Daoy (cell line): ENCODE measurements at regions not wholly inside any gene's neighbourhood (a gene's known extent, or its start where the extent isn't known, plus 50 kb on each side); places are given as distances from the start of the nearest gene placed in this dataset.

ENCODE experiments used
- DNase-seq: peaks from one replicate; pipeline ENCODE4 v3.0.0-alpha.2; 2015; ENCODE audit warnings: low read depth

DNA sequence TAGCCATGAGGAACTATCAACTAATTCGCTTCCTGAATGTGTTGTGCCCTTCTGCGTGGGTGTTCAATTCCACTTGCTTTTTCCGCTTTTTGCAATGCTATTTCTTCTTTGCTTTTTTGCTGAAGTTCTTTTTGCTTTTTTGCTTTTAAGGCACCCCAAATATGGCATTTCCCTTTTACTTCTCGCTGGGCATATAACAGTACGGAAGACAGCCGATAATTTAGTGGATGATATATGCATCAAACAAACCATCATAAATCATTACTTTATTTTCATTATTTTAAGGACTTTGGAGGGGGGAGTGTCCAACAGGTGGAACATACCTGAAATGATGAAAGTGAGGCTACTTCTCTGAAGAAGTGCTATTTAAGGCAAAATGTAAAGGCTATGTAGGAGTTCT lies 277.0 kb upstream of the MTPN start:
- no peak for DNase-seq

DNA sequence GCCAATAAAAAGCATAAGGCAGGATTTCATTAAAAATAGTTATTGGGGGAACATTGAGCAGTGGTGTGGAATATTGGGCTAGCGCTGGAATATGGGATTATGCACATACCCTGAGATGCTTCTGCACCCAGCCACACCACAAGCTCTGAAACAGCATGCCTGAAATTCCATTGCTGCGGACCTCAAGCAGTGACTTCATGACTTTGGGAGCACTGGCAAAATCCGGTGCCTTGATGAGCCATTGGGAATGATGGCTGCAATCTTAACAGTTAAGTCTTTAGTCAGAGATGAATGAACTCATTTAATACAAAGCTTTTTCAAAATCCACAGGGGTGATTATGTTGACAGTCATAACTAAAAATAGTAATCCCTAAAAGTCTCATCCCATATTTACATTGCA lies 274.7 kb upstream of the MTPN start:
- no peak for DNase-seq

DNA sequence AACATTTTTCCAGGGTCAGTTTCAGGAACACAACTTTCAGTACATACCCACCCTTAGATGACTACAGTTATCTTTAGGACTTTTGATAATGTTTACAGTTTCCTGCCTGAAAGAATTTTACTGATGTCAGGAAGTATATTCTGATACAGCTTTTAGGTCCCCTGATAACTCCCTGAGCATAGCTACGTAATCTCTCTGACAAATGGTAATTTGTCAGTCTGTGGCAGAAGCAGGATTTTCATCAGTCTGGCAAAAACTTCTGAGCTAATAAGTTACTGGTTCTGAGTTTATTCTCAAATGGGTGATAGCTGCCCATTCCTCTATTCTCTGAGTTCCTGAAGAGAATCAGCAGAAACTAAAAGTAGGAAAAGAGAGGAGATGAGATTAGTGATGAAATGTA lies 270.1 kb upstream of the MTPN start:
- no peak for DNase-seq

GRCh38 chr7:136245327-136246004 lies 268.3 kb upstream of the MTPN start:
- no peak for DNase-seq

DNA sequence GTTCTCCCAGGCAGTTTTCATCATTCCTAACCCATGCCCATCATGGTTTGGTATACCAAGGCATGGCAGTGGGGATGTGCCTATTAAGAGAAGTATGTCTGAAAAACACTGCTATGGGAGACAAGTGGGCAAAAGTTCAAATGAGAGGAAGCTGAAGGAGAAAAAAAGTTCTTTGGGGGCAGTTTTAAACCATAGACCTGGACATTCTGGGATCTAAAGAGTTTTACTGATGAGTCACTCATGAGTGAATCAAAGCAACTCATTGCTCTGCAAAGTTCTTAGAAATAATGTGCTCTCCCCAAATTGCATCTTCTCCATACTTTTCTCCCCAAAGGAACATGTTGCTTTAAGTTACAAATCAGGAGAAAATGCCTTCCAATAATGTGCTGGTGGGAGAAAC lies 256.9 kb upstream of the MTPN start:
- DNase-seq = no peak

DNA sequence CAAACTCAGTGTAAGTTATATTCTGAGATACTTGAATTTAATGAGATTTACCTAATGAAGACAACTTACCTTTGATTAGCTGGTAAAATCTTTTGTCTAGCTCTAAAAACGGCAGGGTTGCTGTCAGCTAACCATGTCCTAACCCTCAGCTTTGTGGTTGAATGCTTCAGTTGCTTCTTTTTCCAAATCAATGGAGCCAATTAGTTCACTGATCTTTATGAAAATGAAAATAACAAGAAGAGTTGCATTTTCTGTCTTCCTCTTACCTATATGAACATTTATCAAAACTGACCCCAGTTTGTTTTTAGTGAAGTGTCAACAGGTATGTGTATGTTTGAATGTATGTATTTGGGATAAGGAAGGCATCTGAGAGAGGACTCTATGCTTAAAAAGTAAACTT lies 253.1 kb upstream of the MTPN start:
- no peak for DNase-seq

GRCh38 chr7:136229790-136230189 lies 252.6 kb upstream of the MTPN start:
- no peak for DNase-seq

DNA sequence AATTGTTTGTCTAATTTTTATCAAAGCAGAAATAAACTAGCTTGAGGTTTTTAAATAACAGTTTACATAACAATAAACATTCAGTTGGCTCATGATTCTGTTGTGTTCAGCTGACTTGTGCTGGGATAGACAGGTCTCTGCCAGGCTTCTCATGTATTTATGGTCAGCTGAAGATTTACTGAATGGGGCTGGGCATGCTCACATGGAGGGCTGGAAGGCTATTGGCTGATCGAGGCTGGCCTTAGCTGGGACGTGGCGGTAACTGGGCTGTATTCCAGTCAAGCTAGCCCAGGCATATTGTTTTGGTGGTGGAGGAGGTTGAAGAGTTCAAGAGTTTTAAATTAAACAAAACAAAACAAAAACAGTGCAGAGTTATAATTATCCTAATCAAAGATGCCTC lies 251.0 kb upstream of the MTPN start:
- DNase-seq = no peak

- no peak for DNase-seq
These were observed 237.2 kb upstream of the MTPN start for GRCh38 chr7:136214356-136214755.

- no peak for DNase-seq
These were observed 235.9 kb upstream of the MTPN start for GRCh38 chr7:136213012-136213411.

DNA sequence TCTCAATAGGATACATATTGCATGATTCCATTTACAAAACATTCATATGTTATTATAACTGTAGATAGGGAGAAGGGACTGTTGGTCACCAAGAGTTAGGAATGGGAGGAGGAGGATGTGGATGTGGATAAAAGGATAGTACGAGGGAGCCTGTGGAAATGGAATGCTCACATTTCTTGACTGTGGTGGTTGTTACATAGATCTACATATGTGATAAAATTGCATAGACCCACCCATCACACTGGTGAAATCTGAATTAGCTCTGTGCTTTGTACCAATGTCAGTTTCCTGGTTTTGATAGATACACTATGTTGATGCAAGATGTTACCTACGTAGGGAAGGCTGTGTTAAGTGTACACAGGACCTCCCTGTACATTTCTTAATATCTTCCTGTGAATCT lies 233.5 kb upstream of the MTPN start:
- DNase-seq = no peak

DNA sequence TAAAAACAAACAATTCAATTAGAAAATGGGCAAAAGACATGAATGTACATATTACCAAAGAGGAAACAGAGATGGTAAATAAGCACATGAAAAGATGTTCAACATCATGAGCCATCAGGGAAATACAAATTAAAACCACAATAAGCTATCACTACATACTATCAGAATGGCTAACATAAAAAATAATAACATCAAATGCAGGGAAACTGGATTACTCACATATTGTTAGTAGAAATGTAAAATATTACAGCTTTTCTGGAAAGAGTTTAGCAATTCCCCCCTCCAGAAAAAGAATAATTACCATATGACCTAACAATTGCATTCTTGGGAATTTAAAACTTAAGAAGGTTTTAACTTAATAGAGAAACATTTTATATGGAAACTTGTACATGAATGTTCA lies 232.9 kb upstream of the MTPN start:
- DNase-seq = no peak

DNA sequence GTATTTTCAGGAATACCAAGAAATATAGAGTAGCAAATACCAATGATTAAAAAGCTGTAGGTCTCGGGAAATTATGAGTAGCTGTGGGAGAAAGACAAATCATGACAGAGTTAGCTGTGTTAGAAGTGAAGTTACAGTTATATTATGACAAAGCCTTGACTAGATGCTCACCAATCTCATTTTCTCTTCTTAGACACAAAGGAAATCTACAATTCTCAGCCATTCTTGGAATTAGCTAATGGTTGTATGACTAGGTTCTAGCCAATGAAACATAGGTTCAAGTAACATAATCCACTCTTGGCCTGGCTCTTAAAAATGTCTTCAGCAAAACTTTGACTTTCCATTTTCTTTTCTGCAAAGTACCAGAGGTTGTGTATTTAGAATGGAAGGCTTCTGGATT lies 228.8 kb upstream of the MTPN start:
- no peak for DNase-seq

GRCh38 chr7:136198168-136198567 lies 221.0 kb upstream of the MTPN start:
- no peak for DNase-seq

GRCh38 chr7:136194878-136195277 lies 217.7 kb upstream of the MTPN start:
- DNase-seq = no peak

DNA sequence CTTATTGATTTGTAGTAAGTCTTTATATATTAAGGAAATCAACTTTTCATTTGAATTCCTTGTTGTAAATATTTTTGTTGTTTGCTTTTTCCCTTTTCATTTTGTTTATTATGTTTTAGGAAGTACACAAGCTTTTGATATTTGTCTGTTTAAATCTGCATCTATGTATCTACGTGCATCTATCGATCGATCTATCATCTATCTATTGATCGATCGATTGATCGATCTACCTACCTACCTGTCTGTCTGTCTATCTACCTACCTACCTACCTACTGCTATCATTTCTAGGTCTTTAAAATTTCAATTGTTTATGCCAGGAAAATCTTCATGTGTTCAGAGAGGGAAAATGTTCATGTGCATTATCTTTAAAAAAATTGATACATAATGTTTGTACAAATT lies 216.8 kb upstream of the MTPN start:
- DNase-seq = no peak

GRCh38 chr7:136189506-136189998 lies 212.4 kb upstream of the MTPN start:
- no peak for DNase-seq

DNA sequence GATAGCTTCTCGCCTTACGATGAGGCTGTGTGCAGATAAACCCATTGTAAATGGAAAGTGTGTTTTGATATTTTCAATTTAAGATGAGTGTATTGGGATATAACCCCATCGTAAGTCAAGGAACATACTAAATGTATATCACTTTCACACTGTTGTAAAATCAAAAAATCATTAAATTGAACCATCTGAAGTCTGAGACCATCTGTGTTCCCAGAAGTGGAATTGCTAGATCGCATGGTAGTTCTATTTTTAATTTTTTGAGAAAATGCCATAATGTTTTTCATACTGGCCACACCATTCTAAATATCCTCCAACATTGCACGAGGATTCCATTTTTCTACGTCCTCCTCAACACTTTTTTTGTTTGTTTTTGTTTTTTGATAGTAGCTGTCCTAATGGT lies 209.1 kb upstream of the MTPN start:
- DNase-seq = no peak

DNA sequence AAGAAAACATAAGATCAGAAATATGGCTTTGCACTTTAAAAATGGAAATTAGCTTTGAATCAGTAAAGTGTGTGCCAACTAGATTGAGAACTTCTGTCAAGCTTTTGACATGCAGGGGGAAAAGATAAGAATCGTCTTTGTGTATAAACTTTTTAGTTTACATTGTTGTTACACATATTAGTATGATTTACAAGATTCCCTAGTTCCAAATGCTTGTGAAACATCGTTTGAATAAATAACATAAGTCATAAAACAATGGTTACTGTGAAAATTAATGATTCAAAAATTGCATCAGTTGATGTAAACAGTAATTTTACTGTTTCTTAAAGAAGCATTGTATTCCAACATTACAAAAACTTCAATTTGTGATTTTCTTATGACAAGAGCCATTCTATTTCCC lies 207.6 kb upstream of the MTPN start:
- no peak for DNase-seq

DNA sequence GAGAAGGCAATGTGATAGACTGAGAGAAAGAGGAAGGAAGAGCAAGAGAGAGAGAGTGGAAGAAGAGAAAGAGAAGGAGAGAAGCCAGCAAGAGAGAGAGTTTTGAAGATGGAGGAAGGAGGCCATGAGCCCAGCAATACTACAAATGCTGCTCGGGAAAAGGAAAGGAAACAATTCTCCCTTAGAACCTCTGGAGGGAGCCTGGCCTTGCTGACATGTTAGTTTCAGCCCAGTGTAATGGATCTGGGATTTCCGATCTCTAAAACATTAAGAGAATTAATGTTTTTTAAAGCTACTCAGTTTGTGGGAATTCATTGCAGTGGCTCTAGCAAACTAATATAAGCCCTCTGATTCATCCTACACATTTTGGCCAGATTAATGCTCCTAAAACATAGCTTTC lies 206.8 kb upstream of the MTPN start:
- DNase-seq = no peak

DNA sequence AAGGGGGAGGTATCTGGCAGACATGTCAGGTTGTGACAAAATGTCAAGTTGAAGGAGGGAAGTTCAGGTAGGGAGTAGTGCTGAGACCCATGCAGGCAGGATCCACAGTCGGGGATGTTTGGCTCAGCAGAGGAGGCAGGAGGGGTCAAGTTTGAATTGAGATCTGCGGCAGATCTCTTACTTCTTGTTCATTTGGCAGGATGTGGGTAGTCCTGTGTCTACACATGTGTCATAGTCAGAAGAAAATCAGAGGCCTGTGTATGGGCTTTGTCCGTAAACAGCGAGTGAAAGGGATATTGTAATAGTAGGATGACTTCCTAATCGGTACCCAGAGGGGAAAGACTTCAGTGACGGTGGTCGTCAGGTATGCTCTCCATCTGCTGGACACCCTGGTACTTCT lies 203.8 kb upstream of the MTPN start:
- no peak for DNase-seq

DNA sequence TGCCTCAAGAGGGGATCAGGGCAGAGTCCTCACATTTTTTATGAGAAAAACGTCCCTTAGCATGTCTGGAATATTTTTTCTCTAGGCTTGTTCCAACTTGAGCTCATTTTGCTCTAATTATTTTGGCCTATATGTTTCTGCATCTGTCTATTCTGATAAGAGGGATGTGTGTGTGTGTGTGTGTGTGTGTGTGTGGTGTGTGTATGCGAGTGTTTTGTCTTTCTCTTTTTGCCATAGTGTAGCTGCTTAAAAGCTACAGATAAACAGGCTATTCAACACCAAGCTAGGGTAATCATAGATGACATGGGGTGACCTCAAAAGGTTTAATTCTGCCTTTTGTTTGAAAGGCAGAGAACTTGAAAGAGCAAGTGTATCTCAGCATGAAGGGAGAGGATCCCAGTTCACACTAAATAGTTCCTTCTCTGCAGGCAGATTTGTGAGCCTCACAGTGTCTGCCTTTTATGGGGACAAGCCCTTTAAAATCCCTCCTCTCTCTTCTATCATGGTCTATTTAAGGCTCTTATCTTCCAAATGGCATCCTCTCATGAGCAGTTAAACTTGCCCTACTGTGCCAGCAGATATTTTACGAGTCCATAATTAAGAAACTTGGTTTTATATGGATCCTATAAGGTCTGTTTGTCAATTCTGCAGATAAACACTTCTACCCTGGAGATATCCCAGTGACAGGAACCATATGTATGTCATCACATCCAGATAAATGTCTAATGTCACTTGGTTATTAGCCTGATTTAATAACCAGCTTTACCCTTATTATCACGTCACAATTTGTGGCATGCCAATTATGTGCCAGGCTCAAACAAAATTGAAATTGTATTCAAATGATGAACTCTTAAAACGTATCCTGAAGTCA lies 202.9 kb upstream of the MTPN start:
- DNase-seq = no peak

- DNase-seq = no peak
These were observed 202.0 kb upstream of the MTPN start for GRCh38 chr7:136179154-136179553.
